NCI-H1436 (cell line): ENCODE measurements at regions not wholly inside any gene's neighbourhood (a gene's known extent, or its start where the extent isn't known, plus 50 kb on each side); places are given as distances from the start of the nearest gene placed in this dataset.

Experiments used
- DNase-seq: peaks from one replicate; lab custom pipeline; 2025; lab: John Stamatoyannopoulos, UW

- no peak for DNase-seq
These were observed 414.3 kb downstream of the MEIS1 start for GRCh38 chr2:66849153-66849755.

- no peak for DNase-seq
These were observed 415.5 kb downstream of the MEIS1 start for GRCh38 chr2:66850376-66850775.

GRCh38 chr2:66851449-66851872 is 416.5 kb downstream of the MEIS1 start:
- no peak for DNase-seq

GRCh38 chr2:66852953-66853352 is 418.0 kb downstream of the MEIS1 start:
- DNase-seq: no peak

- no peak for DNase-seq
These were observed 418.7 kb downstream of the MEIS1 start for GRCh38 chr2:66853585-66853984.

GRCh38 chr2:66854298-66854697 is 419.4 kb downstream of the MEIS1 start:
- DNase-seq: no peak

GRCh38 chr2:66862885-66863650 is 428.1 kb downstream of the MEIS1 start:
- DNase-seq: no peak

- DNase-seq: no peak
These were observed 430.2 kb downstream of the MEIS1 start for GRCh38 chr2:66865161-66865560.

GRCh38 chr2:66866331-66867062 is 431.6 kb downstream of the MEIS1 start:
- DNase-seq: no peak

- DNase-seq: no peak
These were observed 432.1 kb downstream of the MEIS1 start for GRCh38 chr2:66867063-66867441.

- DNase-seq: no peak
These were observed 434.2 kb downstream of the MEIS1 start for GRCh38 chr2:66869076-66869475.

GRCh38 chr2:66872081-66872985 is 437.4 kb downstream of the MEIS1 start:
- DNase-seq: no peak

GRCh38 chr2:66872986-66873754 is 438.2 kb downstream of the MEIS1 start:
- DNase-seq: no peak

- no peak for DNase-seq
These were observed 439.5 kb downstream of the MEIS1 start for GRCh38 chr2:66874411-66874810.

- no peak for DNase-seq
These were observed 441.1 kb downstream of the MEIS1 start for GRCh38 chr2:66875941-66876462.

GRCh38 chr2:66885775-66886383 is 451.0 kb downstream of the MEIS1 start:
- no peak for DNase-seq

- DNase-seq: no peak
These were observed 453.3 kb downstream of the MEIS1 start for GRCh38 chr2:66888246-66888645.

- no peak for DNase-seq
These were observed 454.1 kb downstream of the MEIS1 start for GRCh38 chr2:66888791-66889631.

- no peak for DNase-seq
These were observed 454.6 kb downstream of the MEIS1 start for GRCh38 chr2:66889632-66889882.

GRCh38 chr2:66890166-66890742 is 455.3 kb downstream of the MEIS1 start:
- DNase-seq: no peak
